GM23248 (cell line): ENCODE measurements at regions not wholly inside any gene's neighbourhood (a gene's known extent, or its start where the extent isn't known, plus 50 kb on each side); places are given as distances from the start of the nearest gene placed in this dataset.

Source experiments
- DNase-seq: peaks from one replicate; pipeline ENCODE4 v3.0.0-alpha.2; 2015
- H2AFZ ChIP-seq: fragments of 200-600 bp; sonication (generic); 2 replicates; pipeline ENCODE4 v1.6.1; 2016; ENCODE audit warnings: antibody characterized with exemption
- H3F3A ChIP-seq: fragments of 200-600 bp; sonication (generic); 2 replicates; pipeline ENCODE4 v1.6.1; 2016; ENCODE audit warnings: mild to moderate bottlenecking, antibody characterized with exemption, mixed run types; ENCODE audit not compliant: insufficient read depth
- H3K27ac ChIP-seq: fragments of 200-600 bp; sonication (generic); 2 replicates; pipeline ENCODE4 v1.5.1; 2016; ENCODE audit warnings: mild to moderate bottlenecking
- H3K27me3 ChIP-seq: fragments of 200-600 bp; sonication (generic); replicated peaks from 2 replicates; pipeline ENCODE4 v1.6.1; 2016; ENCODE audit warnings: mild to moderate bottlenecking; ENCODE audit not compliant: insufficient read depth
- H3K36me3 ChIP-seq: fragments of 200-600 bp; sonication (generic); 2 replicates; pipeline ENCODE4 v1.6.1; 2016; ENCODE audit warnings: low read depth, mild to moderate bottlenecking
- H3K4me1 ChIP-seq: fragments of 200-600 bp; sonication (generic); 2 replicates; pipeline ENCODE4 v1.6.1; 2016; ENCODE audit warnings: mild to moderate bottlenecking; ENCODE audit not compliant: insufficient read depth
- H3K4me2 ChIP-seq: fragments of 200-600 bp; sonication (generic); one replicate; pipeline ENCODE4 v1.6.1; 2016; ENCODE audit warnings: mild to moderate bottlenecking; ENCODE audit not compliant: unreplicated experiment
- H3K4me3 ChIP-seq: fragments of 200-600 bp; sonication (generic); 2 replicates; pipeline ENCODE4 v1.5.1; 2016; ENCODE audit warnings: mild to moderate bottlenecking
- H3K79me2 ChIP-seq: fragments of 200-600 bp; sonication (generic); 2 replicates; pipeline ENCODE4 v1.6.1; 2016; ENCODE audit warnings: mild to moderate bottlenecking; ENCODE audit not compliant: insufficient read depth
- H3K9ac ChIP-seq: fragments of 200-600 bp; sonication (generic); 2 replicates; pipeline ENCODE4 v1.6.1; 2016; ENCODE audit warnings: mild to moderate bottlenecking
- H3K9me2 ChIP-seq: fragments of 200-600 bp; sonication (generic); 2 replicates; pipeline ENCODE4 v1.6.1; 2016; ENCODE audit warnings: mixed run types, mild to moderate bottlenecking, moderate library complexity; ENCODE audit not compliant: insufficient read depth
- H3K9me3 ChIP-seq: fragments of 200-600 bp; sonication (generic); one replicate; pipeline ENCODE4 v1.6.1; 2017; ENCODE audit warnings: low read depth
- H4K20me1 ChIP-seq: fragments of 200-600 bp; sonication (generic); 2 replicates; pipeline ENCODE4 v1.6.0; 2016; ENCODE audit not compliant: insufficient read depth
- EZH2 ChIP-seq: fragments of 200-600 bp; sonication (generic); IDR thresholded peaks from 2 replicates; pipeline ENCODE4 v1.6.1; 2018; ENCODE audit warnings: antibody characterized with exemption, mild to moderate bottlenecking; ENCODE audit not compliant: insufficient read depth, poor library complexity, severe bottlenecking
- EZH2phosphoT487 ChIP-seq: fragments of 200-600 bp; sonication (generic); IDR thresholded peaks from 2 replicates; pipeline ENCODE4 v1.6.1; 2018; ENCODE audit warnings: antibody characterized with exemption, moderate library complexity, mild to moderate bottlenecking, low read depth; ENCODE audit not compliant: insufficient read depth
- WGBS, 2 experiments: methylation state at CpG; one replicate each; pipeline ENCODE4 v1.1.6; 2015 to 2017; ENCODE audit warnings: low lambda C conversion rate in 2 of 2, low coverage in 1 of 2; ENCODE audit errors: missing lambda C conversion rate in 2 of 2; 5-methylcytosine and 5-hydroxymethylcytosine counted together
- in situ Hi-C: fragments of 300-500 bp; cut with MboI; formaldehyde crosslinking; loops from 2 replicates; pipeline ENCODE4 v1.15.0; 2020

- Histone ChIP-seq H4K20me1 (no peaks in the 10 kb centered on the region), H3K79me2 (no peaks in the 10 kb centered on the region), H3K27me3 (no peaks in the 10 kb centered on the region), H3K4me3 (no peak overlapping the region), H3K27ac (no peak overlapping the region), H3K36me3 (no peaks in the 10 kb centered on the region), H3K4me2 (no peak overlapping the region), H3F3A (no peaks in the 10 kb centered on the region), H3K9me2 (no peaks in the 10 kb centered on the region; the same call in 1 of the 2 replicates), H2AFZ (no peak overlapping the region), H3K4me1 (no peaks in the 10 kb centered on the region), H3K9me3 (no peaks in the 10 kb centered on the region), H3K9ac (no peak overlapping the region)
- TF ChIP-seq EZH2 (no peak), EZH2phosphoT487 (no peak)
- WGBS, 2 experiments = 75 to 83% methylated on average over 3 of the region's 3 CpGs
- in situ Hi-C loops = no loop called here
- DNase-seq = no peak
These were observed 335.8 kb downstream of the NR2F1-AS1 start for GRCh38 chr5:93245226-93245625.

DNA sequence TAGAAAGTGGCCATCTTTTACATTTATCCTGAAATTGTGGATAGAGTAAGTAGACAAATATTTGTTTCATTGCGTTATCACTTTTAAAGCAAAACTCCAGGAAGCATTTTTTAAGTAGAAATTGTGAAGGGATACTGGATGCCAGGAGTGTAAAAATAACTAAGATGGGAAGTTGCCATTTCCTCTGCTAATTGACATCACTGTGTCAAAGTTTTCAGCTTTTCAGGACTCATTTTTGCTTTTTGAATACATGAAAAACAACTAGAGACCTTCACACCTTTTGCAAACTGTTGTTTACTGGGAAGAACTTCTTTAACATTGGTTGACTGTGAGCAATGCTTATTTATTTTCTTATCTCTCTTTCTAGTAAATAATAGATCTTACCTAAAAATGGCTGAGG is 337.5 kb downstream of the NR2F1-AS1 start:
- H2AFZ ChIP-seq = no peak overlapping the region
- H3K9ac ChIP-seq = no peak overlapping the region
- H3K79me2 ChIP-seq = no peaks in the 10 kb centered on the region
- TF ChIP-seq EZH2 (no peak), EZH2phosphoT487 (no peak)
- H3K9me2 ChIP-seq = no peaks in the 10 kb centered on the region; the same call in 1 of the 2 replicates
- DNase-seq = no peak
- H3K9me3 ChIP-seq = no peaks in the 10 kb centered on the region
- no peak overlapping the region for H3K27ac ChIP-seq
- H4K20me1 ChIP-seq = no peaks in the 10 kb centered on the region
- H3F3A ChIP-seq = no peaks in the 10 kb centered on the region
- H3K4me3 ChIP-seq = no peak overlapping the region
- 96 to 100% methylated on average over 1 of the region's 1 CpG for WGBS, 2 experiments
- no peaks in the 10 kb centered on the region for H3K27me3 ChIP-seq
- no peak overlapping the region for H3K4me2 ChIP-seq
- no peaks in the 10 kb centered on the region for H3K36me3 ChIP-seq
- in situ Hi-C loops = no loop called here
- no peaks in the 10 kb centered on the region for H3K4me1 ChIP-seq

GRCh38 chr5:93240228-93240834 is 340.7 kb downstream of the NR2F1-AS1 start:
- Histone ChIP-seq H3K9me3 (no peaks in the 10 kb centered on the region), H3K79me2 (no peaks in the 10 kb centered on the region), H3K36me3 (no peaks in the 10 kb centered on the region), H4K20me1 (no peaks in the 10 kb centered on the region), H3K4me2 (no peak overlapping the region), H3F3A (no peaks in the 10 kb centered on the region), H3K27me3 (no peaks in the 10 kb centered on the region), H2AFZ (no peak overlapping the region), H3K27ac (no peak overlapping the region), H3K9ac (no peak overlapping the region), H3K9me2 (no peaks in the 10 kb centered on the region; the same call in 1 of the 2 replicates), H3K4me1 (peaks cover 11% of the 10 kb centered on the region), H3K4me3 (no peak overlapping the region)
- WGBS, 2 experiments = 82 to 88% methylated on average over 5 of the region's 5 CpGs
- in situ Hi-C loops = no loop called here
- DNase-seq = no peak
- TF ChIP-seq EZH2phosphoT487 (no peak), EZH2 (no peak)

GRCh38 chr5:93236807-93237421 is 344.1 kb downstream of the NR2F1-AS1 start:
- H3K27me3 ChIP-seq = no peaks in the 10 kb centered on the region
- TF ChIP-seq EZH2phosphoT487 = no peak
- TF ChIP-seq EZH2 = no peak
- H4K20me1 ChIP-seq = no peaks in the 10 kb centered on the region
- no peaks in the 10 kb centered on the region for H3F3A ChIP-seq
- H3K9me3 ChIP-seq = no peaks in the 10 kb centered on the region
- in situ Hi-C loops = no loop called here
- no peak overlapping the region for H2AFZ ChIP-seq
- H3K4me3 ChIP-seq = no peak overlapping the region
- WGBS, 2 experiments = 62 to 66% methylated on average over 4 of the region's 4 CpGs
- H3K36me3 ChIP-seq = no peaks in the 10 kb centered on the region
- no peak overlapping the region for H3K4me2 ChIP-seq
- no peak overlapping the region for H3K27ac ChIP-seq
- no peaks in the 10 kb centered on the region; the same call in none of the 2 replicates for H3K9me2 ChIP-seq
- H3K79me2 ChIP-seq = no peaks in the 10 kb centered on the region
- DNase-seq = peak; percentile 51
- peaks cover 11% of the 10 kb centered on the region for H3K4me1 ChIP-seq
- H3K9ac ChIP-seq = no peak overlapping the region
